Gastroesophageal sphincter (tissue), 4 donors: ENCODE measurements at regions not wholly inside any gene's neighbourhood (a gene's known extent, or its start where the extent isn't known, plus 50 kb on each side); places are given as distances from the start of the nearest gene placed in this dataset.

ENCODE experiments used
- ATAC-seq: fragments of 150-250 bp; one replicate; pipeline ENCODE4 v1.9.1; 2016; ENCODE audit warnings: mild to moderate bottlenecking, moderate library complexity
- H3K27ac ChIP-seq, 4 donors: fragments of 200-600 bp; sonication (generic) in 3 of 4; 1 replicate in 3 of 4; 2 replicates in 1 of 4; pipeline ENCODE4 v1.5.1; 2016 to 2019
- H3K27me3 ChIP-seq: fragments of 200-600 bp; sonication (generic); one replicate; pipeline ENCODE4 v1.5.1; 2019
- H3K36me3 ChIP-seq, 2 donors: fragments of 200-600 bp; sonication (generic); one replicate each; pipeline ENCODE4 v1.5.1; 2019; ENCODE audit warnings: control low read depth in 1 of 2
- H3K4me1 ChIP-seq, 3 donors: fragments of 200-600 bp; sonication (generic); 1 replicate in 2 of 3; 2 replicates in 1 of 3; pipeline ENCODE4 v1.5.1; 2016 to 2019; ENCODE audit warnings: control low read depth in 2 of 3
- H3K4me3 ChIP-seq, 2 donors: fragments of 200-600 bp; sonication (generic); one replicate each; pipeline ENCODE4 v1.5.1; 2019; ENCODE audit warnings: mild to moderate bottlenecking in 1 of 2, moderate library complexity in 1 of 2
- H3K9me3 ChIP-seq, 3 donors: fragments of 200-600 bp; sonication (generic); one replicate each; pipeline ENCODE4 v1.5.1; 2017 to 2019; ENCODE audit warnings: control low read depth in 2 of 3
- EP300 ChIP-seq: sonication (generic); formaldehyde crosslinking; IDR thresholded peaks from one replicate; pipeline ENCODE4 v1.6.1; 2017; ENCODE audit warnings: antibody characterized with exemption, mild to moderate bottlenecking
- POLR2A ChIP-seq, 2 donors: fragments of 450-650 bp; IDR thresholded peaks; one replicate each; pipeline ENCODE4 v1.6.1; 2017; ENCODE audit warnings: antibody characterized with exemption in 2 of 2, mild to moderate bottlenecking in 2 of 2, moderate library complexity in 1 of 2
- POLR2AphosphoS5 ChIP-seq: sonication (generic); formaldehyde crosslinking; IDR thresholded peaks from one replicate; pipeline ENCODE4 v1.6.1; 2017; ENCODE audit warnings: antibody characterized with exemption
- WGBS, 2 donors: methylation state at CpG; one replicate each; pipeline ENCODE4 v1.1.5; 2018; ENCODE audit warnings: low coverage in 1 of 2; 5-methylcytosine and 5-hydroxymethylcytosine counted together
- TF ChIP-seq, protein P1 (sequence below), 4 experiments: fragments of 200-600 bp in 2 of 4; fragments of 450-650 bp in 2 of 4; sonication (generic) in 1 of 4; IDR thresholded peaks; one replicate each; pipeline ENCODE4 v1.5.1; 2017 to 2019; ENCODE audit warnings: antibody characterized with exemption in 4 of 4, mild to moderate bottlenecking in 2 of 4, moderate library complexity in 2 of 4

DNA sequence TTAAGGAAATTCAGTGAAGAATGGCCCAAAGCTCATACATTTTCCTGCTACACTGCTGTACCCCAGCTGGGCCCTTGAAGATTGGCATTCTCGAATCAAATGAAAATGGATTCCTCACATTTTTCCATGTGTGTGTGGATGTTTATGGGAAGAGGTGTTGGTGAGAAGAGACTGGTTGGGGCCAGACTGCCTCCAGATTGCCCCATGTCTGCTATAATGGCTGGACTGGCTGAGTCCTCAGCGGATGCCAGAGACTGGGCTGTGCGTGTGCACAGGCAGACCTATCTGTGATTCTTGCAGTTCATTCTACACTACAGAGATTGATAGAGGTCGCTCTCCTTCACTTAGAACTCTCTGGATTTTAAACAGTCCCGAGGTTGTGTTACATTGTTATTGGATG is 183.6 kb upstream of the GDF10 start:
- ATAC-seq, result no peak

DNA sequence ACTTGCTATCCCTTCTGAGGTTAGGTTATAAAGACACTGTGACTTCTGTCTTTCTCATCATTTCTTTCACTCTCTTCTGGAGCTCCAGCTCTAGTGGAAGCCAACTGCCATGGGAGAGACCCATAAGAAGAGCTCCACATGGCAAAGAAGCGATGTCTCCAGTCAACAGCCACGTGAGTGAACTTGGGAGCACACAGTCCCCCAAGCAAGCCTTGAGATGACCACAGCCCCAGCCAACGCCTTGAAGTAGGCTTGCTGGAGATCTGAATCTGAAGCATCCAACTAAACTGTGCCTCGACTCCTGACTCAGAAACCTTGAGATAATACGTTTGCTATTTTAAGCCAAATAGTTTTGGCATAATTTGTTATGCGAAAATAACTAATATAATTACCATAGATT is 181.7 kb upstream of the GDF10 start:
- WGBS, 2 donors, result 84 to 94% methylated on average over 6 of the region's 6 CpGs
- Histone ChIP-seq H3K9me3 (no peaks in the 10 kb centered on the region), H3K36me3 (no peaks in the 10 kb centered on the region), H3K4me1 (no peaks in the 10 kb centered on the region), H3K27ac (no peak overlapping the region), H3K4me3 (no peak overlapping the region), H3K27me3 (no peaks in the 10 kb centered on the region)
- TF ChIP-seq EP300 (no peak), POLR2A (IDR thresholded peaks at IDR 0.05) (no peak), POLR2AphosphoS5 (no peak)
- TF ChIP-seq, protein P1, sequence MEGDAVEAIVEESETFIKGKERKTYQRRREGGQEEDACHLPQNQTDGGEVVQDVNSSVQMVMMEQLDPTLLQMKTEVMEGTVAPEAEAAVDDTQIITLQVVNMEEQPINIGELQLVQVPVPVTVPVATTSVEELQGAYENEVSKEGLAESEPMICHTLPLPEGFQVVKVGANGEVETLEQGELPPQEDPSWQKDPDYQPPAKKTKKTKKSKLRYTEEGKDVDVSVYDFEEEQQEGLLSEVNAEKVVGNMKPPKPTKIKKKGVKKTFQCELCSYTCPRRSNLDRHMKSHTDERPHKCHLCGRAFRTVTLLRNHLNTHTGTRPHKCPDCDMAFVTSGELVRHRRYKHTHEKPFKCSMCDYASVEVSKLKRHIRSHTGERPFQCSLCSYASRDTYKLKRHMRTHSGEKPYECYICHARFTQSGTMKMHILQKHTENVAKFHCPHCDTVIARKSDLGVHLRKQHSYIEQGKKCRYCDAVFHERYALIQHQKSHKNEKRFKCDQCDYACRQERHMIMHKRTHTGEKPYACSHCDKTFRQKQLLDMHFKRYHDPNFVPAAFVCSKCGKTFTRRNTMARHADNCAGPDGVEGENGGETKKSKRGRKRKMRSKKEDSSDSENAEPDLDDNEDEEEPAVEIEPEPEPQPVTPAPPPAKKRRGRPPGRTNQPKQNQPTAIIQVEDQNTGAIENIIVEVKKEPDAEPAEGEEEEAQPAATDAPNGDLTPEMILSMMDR (IDR thresholded peaks at IDR 0.05), result no peak
- ATAC-seq, result no peak

More for the DNA sequence above, 183.6 kb upstream of the GDF10 start:
- Histone ChIP-seq H3K27ac (no peak overlapping the region), H3K9me3 (no peaks in the 10 kb centered on the region), H3K4me3 (no peak overlapping the region), H3K4me1 (no peaks in the 10 kb centered on the region), H3K27me3 (no peaks in the 10 kb centered on the region), H3K36me3 (no peaks in the 10 kb centered on the region)
- TF ChIP-seq POLR2A (IDR thresholded peaks at IDR 0.05) (no peak), EP300 (no peak), POLR2AphosphoS5 (no peak)
- TF ChIP-seq, protein P1 (IDR thresholded peaks at IDR 0.05), result no peak
- 60 to 76% methylated on average over 2 to 4 of the region's 5 CpGs for WGBS, 2 donors

DNA sequence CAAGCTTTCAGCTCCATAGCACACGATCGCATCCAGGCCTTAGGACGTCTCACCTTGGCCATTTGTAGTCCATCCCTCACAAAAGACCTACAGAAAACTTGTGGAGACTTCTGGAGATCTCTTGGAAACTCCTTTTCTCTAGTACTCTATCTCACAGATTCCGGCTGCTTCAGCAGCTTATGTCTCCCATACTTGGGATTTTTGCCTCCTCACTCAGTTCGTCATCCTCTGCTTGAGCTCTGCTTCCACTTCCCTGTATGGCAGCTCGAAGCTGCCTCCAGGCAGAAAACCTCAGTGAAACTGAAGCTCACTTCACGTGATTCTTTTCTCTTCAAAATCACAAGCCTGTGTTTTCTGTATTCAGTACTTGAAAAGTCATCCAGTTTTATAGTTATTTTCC is 178.7 kb upstream of the GDF10 start:
- Histone ChIP-seq H3K4me1 (no peaks in the 10 kb centered on the region), H3K9me3 (no peaks in the 10 kb centered on the region), H3K36me3 (no peaks in the 10 kb centered on the region), H3K4me3 (no peak overlapping the region), H3K27ac (no peak overlapping the region), H3K27me3 (no peaks in the 10 kb centered on the region)
- no peak for ATAC-seq
- 53 to 73% methylated on average over 4 to 7 of the region's 7 CpGs for WGBS, 2 donors
- TF ChIP-seq EP300 (no peak), POLR2AphosphoS5 (no peak), POLR2A (IDR thresholded peaks at IDR 0.05) (no peak)
- TF ChIP-seq, protein P1 (IDR thresholded peaks at IDR 0.05), result no peak

DNA sequence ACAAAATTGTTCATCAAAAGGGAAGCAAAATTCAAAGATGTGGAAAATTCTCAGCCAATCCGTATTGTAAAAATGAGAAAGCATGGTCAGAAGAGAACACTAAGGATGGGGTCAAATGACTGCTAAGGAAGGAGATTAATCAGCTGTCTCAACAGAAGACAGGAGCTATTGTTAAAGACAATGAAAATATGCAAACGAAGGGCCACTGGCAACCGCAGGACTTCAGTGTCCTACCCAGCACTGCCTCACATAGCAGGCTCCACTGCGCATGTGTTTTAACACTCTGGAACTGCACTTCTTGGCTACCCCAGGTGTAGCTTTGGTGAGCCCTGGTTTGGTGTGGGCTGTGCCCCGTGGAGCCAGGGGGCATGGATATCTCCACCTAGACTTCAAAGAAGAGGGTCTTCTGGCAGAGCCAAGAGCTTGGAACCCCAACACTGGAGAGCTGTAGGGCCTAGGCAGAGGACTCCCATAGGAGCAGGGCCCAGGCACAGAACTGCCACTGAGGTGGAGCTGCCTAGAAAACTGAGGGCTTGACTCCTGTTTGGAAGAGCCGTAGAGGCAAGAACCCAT is 176.2 kb upstream of the GDF10 start:
- Histone ChIP-seq H3K4me3 (no peak overlapping the region), H3K27me3 (no peaks in the 10 kb centered on the region), H3K27ac (no peak overlapping the region), H3K4me1 (no peaks in the 10 kb centered on the region), H3K36me3 (no peaks in the 10 kb centered on the region), H3K9me3 (no peaks in the 10 kb centered on the region)
- 87 to 89% methylated on average over 5 of the region's 6 CpGs for WGBS, 2 donors
- TF ChIP-seq EP300 (no peak), POLR2A (IDR thresholded peaks at IDR 0.05) (no peak), POLR2AphosphoS5 (no peak)
- TF ChIP-seq, protein P1 (IDR thresholded peaks at IDR 0.05), result no peak
- no peak for ATAC-seq

DNA sequence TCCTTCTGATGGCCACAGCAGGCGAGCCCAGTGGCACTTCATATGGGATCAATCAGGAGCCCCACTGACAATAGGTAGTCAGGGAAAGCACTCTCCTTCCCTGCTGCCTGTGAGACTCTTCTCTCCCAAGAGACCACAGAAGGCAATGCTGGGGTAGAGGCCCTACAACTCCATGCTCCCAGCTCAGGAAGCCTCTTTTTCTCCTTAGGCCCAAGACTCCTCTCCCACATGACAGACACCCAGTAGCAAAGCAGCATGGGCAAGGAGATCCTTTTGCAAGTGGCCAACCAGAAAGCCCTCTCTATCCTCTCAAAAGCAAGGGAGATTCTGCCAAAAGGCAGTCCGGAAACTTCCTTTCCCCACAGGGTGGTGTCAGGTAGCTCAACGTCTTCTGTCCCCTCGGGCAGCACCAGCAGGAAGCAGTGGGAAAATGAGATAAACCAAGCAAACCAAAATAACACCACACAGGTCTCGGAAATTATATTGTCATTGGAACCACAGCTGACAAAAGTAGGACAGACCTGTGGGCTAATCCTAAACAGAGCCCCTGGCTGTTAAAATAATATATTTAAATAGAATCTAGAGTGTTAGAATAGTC is 172.7 kb upstream of the GDF10 start:
- Histone ChIP-seq H3K27ac (no peak overlapping the region), H3K9me3 (no peaks in the 10 kb centered on the region), H3K27me3 (no peaks in the 10 kb centered on the region), H3K36me3 (no peaks in the 10 kb centered on the region), H3K4me1 (no peaks in the 10 kb centered on the region), H3K4me3 (no peak overlapping the region)
- TF ChIP-seq, protein P1 (IDR thresholded peaks at IDR 0.05), result no peak
- TF ChIP-seq POLR2A (IDR thresholded peaks at IDR 0.05) (no peak), POLR2AphosphoS5 (no peak), EP300 (no peak)
- ATAC-seq, result no peak
- 56 to 60% methylated on average over 3 to 4 of the region's 5 CpGs for WGBS, 2 donors
